Fibroblast of pulmonary artery (primary cell): ENCODE measurements at regions not wholly inside any gene's neighbourhood (a gene's known extent, or its start where the extent isn't known, plus 50 kb on each side); places are given as distances from the start of the nearest gene placed in this dataset.

Source experiments
- DNase-seq: peaks from one replicate; pipeline ENCODE4 v3.0.0-alpha.2; 2010; ENCODE audit warnings: low read depth
- H3K4me3 ChIP-seq: replicated peaks from 2 replicates; pipeline ENCODE4 v1.5.1; 2011; ENCODE audit warnings: low read depth, mild to moderate bottlenecking, control low read depth, low read length, moderate library complexity
- TF ChIP-seq, protein P1 (sequence below): IDR thresholded peaks from 2 replicates; pipeline ENCODE4 v1.5.1; 2011; ENCODE audit warnings: mild to moderate bottlenecking, control low read depth, low read length, inconsistent platforms; ENCODE audit errors: missing control alignments

- no peak overlapping the region for H3K4me3 ChIP-seq
- TF ChIP-seq, protein P1, sequence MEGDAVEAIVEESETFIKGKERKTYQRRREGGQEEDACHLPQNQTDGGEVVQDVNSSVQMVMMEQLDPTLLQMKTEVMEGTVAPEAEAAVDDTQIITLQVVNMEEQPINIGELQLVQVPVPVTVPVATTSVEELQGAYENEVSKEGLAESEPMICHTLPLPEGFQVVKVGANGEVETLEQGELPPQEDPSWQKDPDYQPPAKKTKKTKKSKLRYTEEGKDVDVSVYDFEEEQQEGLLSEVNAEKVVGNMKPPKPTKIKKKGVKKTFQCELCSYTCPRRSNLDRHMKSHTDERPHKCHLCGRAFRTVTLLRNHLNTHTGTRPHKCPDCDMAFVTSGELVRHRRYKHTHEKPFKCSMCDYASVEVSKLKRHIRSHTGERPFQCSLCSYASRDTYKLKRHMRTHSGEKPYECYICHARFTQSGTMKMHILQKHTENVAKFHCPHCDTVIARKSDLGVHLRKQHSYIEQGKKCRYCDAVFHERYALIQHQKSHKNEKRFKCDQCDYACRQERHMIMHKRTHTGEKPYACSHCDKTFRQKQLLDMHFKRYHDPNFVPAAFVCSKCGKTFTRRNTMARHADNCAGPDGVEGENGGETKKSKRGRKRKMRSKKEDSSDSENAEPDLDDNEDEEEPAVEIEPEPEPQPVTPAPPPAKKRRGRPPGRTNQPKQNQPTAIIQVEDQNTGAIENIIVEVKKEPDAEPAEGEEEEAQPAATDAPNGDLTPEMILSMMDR, result no peak
- no peak for DNase-seq
Observed at GRCh38 chr4:23202712-23203247, 510.0 kb downstream of the GBA3 start.

DNA sequence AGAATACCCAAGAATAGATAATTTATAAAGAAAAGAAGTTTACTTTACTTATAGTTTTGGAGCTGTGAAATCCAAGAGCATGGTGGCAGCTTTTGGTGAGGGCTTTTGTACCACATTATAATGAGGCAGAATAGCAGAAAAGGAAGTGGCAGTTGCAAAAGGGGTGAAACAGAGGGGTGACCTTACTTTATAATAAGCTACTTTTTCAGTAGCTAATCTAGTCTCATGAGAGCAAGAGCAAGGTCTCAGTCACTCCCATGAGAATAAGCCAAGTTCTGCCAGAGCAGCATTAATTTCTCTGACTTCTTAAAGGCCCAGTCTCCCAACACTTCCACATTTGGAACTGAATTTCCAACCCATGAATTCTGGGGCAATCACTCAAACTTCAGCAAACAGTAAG is 502.0 kb downstream of the GBA3 start:
- DNase-seq, result no peak
- TF ChIP-seq, protein P1, result no peak
- no peak overlapping the region for H3K4me3 ChIP-seq

- DNase-seq, result no peak
- TF ChIP-seq, protein P1, result no peak
Observed at GRCh38 chr4:23174179-23174578, 481.4 kb downstream of the GBA3 start.

GRCh38 chr4:23171976-23172375 is 479.2 kb downstream of the GBA3 start:
- TF ChIP-seq, protein P1, result no peak
- DNase-seq, result peak; percentile 9
- H3K4me3 ChIP-seq, result no peak overlapping the region

More at GRCh38 chr4:23174179-23174578, 481.4 kb downstream of the GBA3 start:
- H3K4me3 ChIP-seq, result no peak overlapping the region

- TF ChIP-seq, protein P1, result no peak
- no peak for DNase-seq
- H3K4me3 ChIP-seq, result no peak overlapping the region
Observed at GRCh38 chr4:23169608-23170311, 477.0 kb downstream of the GBA3 start.

DNA sequence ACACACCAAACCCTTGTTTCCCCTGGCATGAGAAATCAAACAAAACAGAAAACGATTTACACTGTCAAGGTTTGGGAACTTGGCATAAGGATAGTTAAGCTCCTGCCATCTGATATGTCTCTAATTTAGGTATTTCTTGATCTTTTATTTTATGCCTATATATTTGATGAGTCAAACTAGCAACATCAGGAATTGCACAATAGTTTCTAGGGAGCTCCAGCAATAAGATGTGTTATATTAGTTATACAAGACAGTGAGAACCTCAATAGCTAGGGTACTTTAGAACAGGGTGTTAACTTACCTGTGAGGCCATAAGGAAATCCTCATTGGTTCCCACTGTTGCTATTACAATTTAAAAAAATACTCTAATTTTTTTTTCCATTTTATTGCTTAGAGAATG is 474.2 kb downstream of the GBA3 start:
- H3K4me3 ChIP-seq, result no peak overlapping the region
- DNase-seq, result no peak
- TF ChIP-seq, protein P1, result no peak

- DNase-seq, result no peak
- TF ChIP-seq, protein P1, result no peak
- H3K4me3 ChIP-seq, result no peak overlapping the region
Observed at GRCh38 chr4:23166407-23166806, 473.7 kb downstream of the GBA3 start.
